GM21423 (cell line): ENCODE measurements at regions not wholly inside any gene's neighbourhood (a gene's known extent, or its start where the extent isn't known, plus 50 kb on each side); places are given as distances from the start of the nearest gene placed in this dataset.

ENCODE experiments used
- ATAC-seq: cut with Tn5 transposase; IDR thresholded peaks from one replicate; pipeline ENCODE4 v1.9.1; 2021; ENCODE audit warnings: mild to moderate bottlenecking, moderate library complexity; ENCODE audit not compliant: unreplicated experiment

GRCh38 chr2:128733450-128733849 is 414.8 kb upstream of the HS6ST1 start:
- ATAC-seq: no peak

- peak; percentile 42 for ATAC-seq
Observed at GRCh38 chr2:128734521-128735295, 416.0 kb upstream of the HS6ST1 start.

GRCh38 chr2:128735296-128735960 is 416.8 kb upstream of the HS6ST1 start:
- no peak for ATAC-seq

GRCh38 chr2:128736046-128736688 is 417.5 kb upstream of the HS6ST1 start:
- ATAC-seq: no peak

GRCh38 chr2:128736689-128737545 is 418.2 kb upstream of the HS6ST1 start:
- peak; percentile 47 for ATAC-seq

- no peak for ATAC-seq
Observed at GRCh38 chr2:128737546-128737826, 418.8 kb upstream of the HS6ST1 start.

- no peak for ATAC-seq
Observed at GRCh38 chr2:128738446-128739110, 419.9 kb upstream of the HS6ST1 start.

GRCh38 chr2:128742467-128742866 is 423.8 kb upstream of the HS6ST1 start:
- ATAC-seq: no peak

- ATAC-seq: no peak
Observed at GRCh38 chr2:128745946-128746345, 427.3 kb upstream of the HS6ST1 start.

GRCh38 chr2:128746356-128746755 is 427.7 kb upstream of the HS6ST1 start:
- ATAC-seq: no peak

- ATAC-seq: no peak
Observed at GRCh38 chr2:128748336-128748735, 429.7 kb upstream of the HS6ST1 start.

GRCh38 chr2:128748835-128749605 is 430.4 kb upstream of the HS6ST1 start:
- no peak for ATAC-seq

GRCh38 chr2:128750328-128751165 is 431.9 kb upstream of the HS6ST1 start:
- no peak for ATAC-seq

- ATAC-seq: no peak
Observed at GRCh38 chr2:128751746-128752145, 433.1 kb upstream of the HS6ST1 start.

GRCh38 chr2:128752691-128753263 is 434.1 kb upstream of the HS6ST1 start:
- ATAC-seq: no peak

- ATAC-seq: no peak
Observed at GRCh38 chr2:128753321-128753720, 434.7 kb upstream of the HS6ST1 start.

GRCh38 chr2:128753800-128754199 is 435.1 kb upstream of the HS6ST1 start:
- no peak for ATAC-seq

GRCh38 chr2:128754246-128754724 is 435.6 kb upstream of the HS6ST1 start:
- ATAC-seq: peak; percentile 91
